GM19239 (cell line): ENCODE measurements at regions not wholly inside any gene's neighbourhood (a gene's known extent, or its start where the extent isn't known, plus 50 kb on each side); places are given as distances from the start of the nearest gene placed in this dataset.

Experiments used
- DNase-seq: peaks from one replicate; pipeline ENCODE4 v3.0.0; 2011; ENCODE audit warnings: low spot score; ENCODE audit not compliant: insufficient read length
- FAIRE-seq: peaks from 2 replicates; lab custom pipeline; 2011; peaks lifted over from hg19 to GRCh38; lab: Jason Lieb, UNC

GRCh38 chr14:98456231-98456630, 815.8 kb downstream of the BCL11B start:
- no peak for DNase-seq
- FAIRE-seq, result no peak

- FAIRE-seq (no peak), DNase-seq (no peak)
Observed at GRCh38 chr14:98458702-98459101, 813.3 kb downstream of the BCL11B start.

GRCh38 chr14:98462908-98463307, 809.1 kb downstream of the BCL11B start:
- no peak for FAIRE-seq
- DNase-seq, result no peak

- DNase-seq, result no peak
- FAIRE-seq, result no peak
Observed at GRCh38 chr14:98466807-98467206, 805.2 kb downstream of the BCL11B start.

- FAIRE-seq (no peak), DNase-seq (no peak)
Observed at GRCh38 chr14:98470663-98471062, 801.3 kb downstream of the BCL11B start.

- DNase-seq, result no peak
- FAIRE-seq, result no peak
Observed at GRCh38 chr14:98474900-98475299, 797.1 kb downstream of the BCL11B start.

- FAIRE-seq (no peak), DNase-seq (no peak)
Observed at GRCh38 chr14:98477935-98478334, 794.1 kb downstream of the BCL11B start.

GRCh38 chr14:98489115-98489514, 782.9 kb downstream of the BCL11B start:
- no peak for FAIRE-seq
- DNase-seq, result no peak

GRCh38 chr14:98494582-98494981, 777.4 kb downstream of the BCL11B start:
- FAIRE-seq, result no peak

GRCh38 chr14:98498019-98498885, 773.7 kb downstream of the BCL11B start:
- no peak for FAIRE-seq

More at GRCh38 chr14:98494582-98494981, 777.4 kb downstream of the BCL11B start:
- DNase-seq, result no peak

GRCh38 chr14:98501335-98501734, 770.7 kb downstream of the BCL11B start:
- FAIRE-seq (no peak), DNase-seq (no peak)

More at GRCh38 chr14:98498019-98498885, 773.7 kb downstream of the BCL11B start:
- no peak for DNase-seq

- FAIRE-seq, result no peak
- DNase-seq, result no peak
Observed at GRCh38 chr14:98501836-98502235, 770.2 kb downstream of the BCL11B start.

GRCh38 chr14:98503086-98503815, 768.7 kb downstream of the BCL11B start:
- no peak for DNase-seq
- FAIRE-seq, result no peak

GRCh38 chr14:98507264-98507663, 764.7 kb downstream of the BCL11B start:
- no peak for FAIRE-seq
- DNase-seq, result no peak

GRCh38 chr14:98510392-98510791, 761.6 kb downstream of the BCL11B start:
- no peak for DNase-seq
- FAIRE-seq, result no peak

GRCh38 chr14:98512501-98513251, 759.3 kb downstream of the BCL11B start:
- DNase-seq (no peak), FAIRE-seq (no peak)

GRCh38 chr14:98513558-98513957, 758.4 kb downstream of the BCL11B start:
- no peak for FAIRE-seq
- DNase-seq, result no peak

- FAIRE-seq, result no peak
- no peak for DNase-seq
Observed at GRCh38 chr14:98514016-98514415, 758.0 kb downstream of the BCL11B start.

- FAIRE-seq, result no peak
Observed at GRCh38 chr14:98536256-98536655, 735.7 kb downstream of the BCL11B start.

GRCh38 chr14:98542316-98542715, 729.7 kb downstream of the BCL11B start:
- FAIRE-seq (no peak), DNase-seq (no peak)

More at GRCh38 chr14:98536256-98536655, 735.7 kb downstream of the BCL11B start:
- no peak for DNase-seq

- no peak for DNase-seq
Observed at GRCh38 chr14:98543074-98543473, 728.9 kb downstream of the BCL11B start.

More at GRCh38 chr14:98543074-98543473, 728.9 kb downstream of the BCL11B start:
- FAIRE-seq, result no peak
